HepG2 (cell line): ENCODE measurements at regions not wholly inside any gene's neighbourhood (a gene's known extent, or its start where the extent isn't known, plus 50 kb on each side); places are given as distances from the start of the nearest gene placed in this dataset.

Source experiments
- ATAC-seq: fragments of 200-7000 bp; cut with Tn5 transposase; 3 replicates; pipeline ENCODE4 v1.9.1; 2020; ENCODE audit warnings: mild to moderate bottlenecking, moderate library complexity
- BruUV-seq: library from RNA; stranded (reverse); fragments of 400-500 nt; replicated peaks from 2 replicates; lab custom pipeline; 2021; lab: Mats Ljungman, UMichigan
- CTCF ChIA-PET: fragments of 300-600 bp; formaldehyde crosslinking; extraction: SDS; loops from one replicate; lab custom pipeline; 2021; ENCODE audit warnings: low total read pairs, inconsistent platforms, low intra/inter-chr PET ratio; lab: Yijun Ruan, JAX
- POLR2A ChIA-PET: fragments of 350-600 bp; sonication (Branson Sonifier 250); formaldehyde crosslinking; loops from one replicate; lab custom pipeline; 2020; ENCODE audit warnings: antibody characterized with exemption, inconsistent platforms; lab: Yijun Ruan, JAX
- DNase-seq: peaks from one replicate; pipeline ENCODE4 v3.0.0-alpha.2; 2015; ENCODE audit warnings: low spot score
- FAIRE-seq: peaks from 3 replicates; lab custom pipeline; 2011; peaks lifted over from hg19 to GRCh38; lab: Jason Lieb, UNC
- H2AFZ ChIP-seq: one replicate; pipeline ENCODE4 v1.6.1; 2011; ENCODE audit warnings: low read length, inconsistent platforms
- H3K27ac ChIP-seq: fragments of 300-600 bp; 3 replicates; pipeline ENCODE4 v1.8.0; 2011; ENCODE audit warnings: mixed run types, mild to moderate bottlenecking, mixed read lengths, low read length, inconsistent platforms; ENCODE audit not compliant: insufficient read depth; ENCODE audit errors: extremely low read length
- H3K27me3 ChIP-seq, 2 experiments: fragments of 200-600 bp in 1 of 2; 2 replicates in 1 of 2; 3 replicates in 1 of 2; pipeline versions ENCODE4 v1.6.0 to v1.8.0; 2011; ENCODE audit warnings: low read length in 2 of 2, mild to moderate bottlenecking in 2 of 2, moderate library complexity in 2 of 2, inconsistent platforms in 1 of 2; ENCODE audit not compliant: insufficient read depth in 2 of 2, control insufficient read depth in 1 of 2
- H3K36me3 ChIP-seq, 2 experiments: fragments of 200-600 bp in 1 of 2; replicated peaks in 1 of 2; 2 replicates in 1 of 2; 3 replicates in 1 of 2; pipeline versions ENCODE4 v1.5.1 to v1.8.0; 2011; ENCODE audit warnings: low read length in 2 of 2, inconsistent platforms in 1 of 2; ENCODE audit not compliant: insufficient read depth in 2 of 2, control insufficient read depth in 1 of 2
- H3K4me1 ChIP-seq: 2 replicates; pipeline ENCODE4 v1.5.1; 2012; ENCODE audit warnings: low read length, inconsistent platforms; ENCODE audit not compliant: insufficient read depth
- H3K4me2 ChIP-seq: 2 replicates; pipeline ENCODE4 v1.6.0; 2011; ENCODE audit warnings: low read depth, low read length, inconsistent platforms
- H3K4me3 ChIP-seq, 3 experiments: fragments of 200-600 bp in 1 of 3; sonication (generic), shearing (Covaris generic) in 1 of 3; replicated peaks in 1 of 3; 2 replicates each; pipeline ENCODE4 v1.5.1; 2011 to 2016; ENCODE audit warnings: low read length in 3 of 3, inconsistent platforms in 2 of 3, low read depth in 2 of 3, mild to moderate bottlenecking in 2 of 3, control low read depth in 1 of 3, mixed read lengths in 1 of 3; ENCODE audit not compliant: insufficient read depth in 1 of 3
- H3K79me2 ChIP-seq: one replicate; pipeline ENCODE4 v1.6.1; 2011; ENCODE audit warnings: low read length, inconsistent platforms; ENCODE audit not compliant: insufficient read depth
- H3K9ac ChIP-seq: 2 replicates; pipeline ENCODE4 v1.6.0; 2011; ENCODE audit warnings: mild to moderate bottlenecking, low read depth, low read length, inconsistent platforms; ENCODE audit not compliant: insufficient read depth
- H3K9me3 ChIP-seq: 2 replicates; pipeline ENCODE4 v1.5.1; 2012; ENCODE audit warnings: mild to moderate bottlenecking, low read length
- H4K20me1 ChIP-seq: 2 replicates; pipeline ENCODE4 v1.6.0; 2011; ENCODE audit warnings: inconsistent platforms, mild to moderate bottlenecking, low read length, moderate library complexity; ENCODE audit not compliant: insufficient read depth
- ATF1 ChIP-seq: IDR thresholded peaks from 2 replicates; pipeline ENCODE4 v1.6.1; 2016; ENCODE audit warnings: mild to moderate bottlenecking, control low read depth
- CCAR2 ChIP-seq: fragments of 200-400 bp; formaldehyde crosslinking; optimal IDR thresholded peaks from 2 replicates; pipeline ENCODE3; 2018; ENCODE audit warnings: low read depth, mild to moderate bottlenecking, low read length, moderate library complexity
- EP300 ChIP-seq, 3 experiments: sonication (generic) in 1 of 3; formaldehyde crosslinking in 1 of 3; IDR thresholded peaks; 2 replicates each; pipeline versions ENCODE4 v1.5.1 to v1.6.1; 2011 to 2020; ENCODE audit warnings: low read depth in 2 of 3, low read length in 2 of 3, borderline replicate concordance in 1 of 3, improper control_type of control experiment in 1 of 3, mild to moderate bottlenecking in 1 of 3, missing genetic modification reagents in 1 of 3, moderate library complexity in 1 of 3
- FOSL2 ChIP-seq: sonication (generic); formaldehyde crosslinking; IDR thresholded peaks from 2 replicates; pipeline ENCODE4 v1.4.0; 2020; ENCODE audit warnings: missing genetic modification reagents
- FOXC1 ChIP-seq: sonication (generic); formaldehyde crosslinking; IDR thresholded peaks from 2 replicates; pipeline ENCODE4 v1.8.0; 2022; ENCODE audit warnings: mild to moderate bottlenecking, missing genetic modification reagents, borderline replicate concordance
- GTF2F1 ChIP-seq: fragments of 150-350 bp; IDR thresholded peaks from 2 replicates; pipeline ENCODE4 v1.6.1; 2014; ENCODE audit warnings: low read length
- HNF4A ChIP-seq: sonication (generic); formaldehyde crosslinking; IDR thresholded peaks from 2 replicates; pipeline ENCODE4 v1.4.0; 2020; ENCODE audit warnings: missing genetic modification reagents
- NBN ChIP-seq: fragments of 450-650 bp; conservative IDR thresholded peaks from 2 replicates; pipeline ENCODE4 v1.6.1; 2017
- RBAK ChIP-seq: sonication (generic); formaldehyde crosslinking; IDR thresholded peaks from 2 replicates; pipeline ENCODE4 v1.5.1; 2020; ENCODE audit warnings: mild to moderate bottlenecking, missing genetic modification reagents
- RNF2 ChIP-seq: fragments of 450-650 bp; conservative IDR thresholded peaks from 2 replicates; pipeline ENCODE4 v1.6.1; 2016; ENCODE audit warnings: low read depth
- SRSF4 ChIP-seq: fragments of 200-400 bp; formaldehyde crosslinking; IDR thresholded peaks from one replicate; pipeline ENCODE4 v1.6.1; 2018; ENCODE audit warnings: mild to moderate bottlenecking, low read depth, low read length, moderate library complexity; ENCODE audit not compliant: poor library complexity, severe bottlenecking
- ZBTB8A ChIP-seq: sonication (generic); formaldehyde crosslinking; IDR thresholded peaks from 2 replicates; pipeline ENCODE4 v1.4.0; 2020; ENCODE audit warnings: mild to moderate bottlenecking, low read depth, missing genetic modification reagents, borderline replicate concordance
- ZNF296 ChIP-seq: sonication (generic); formaldehyde crosslinking; conservative IDR thresholded peaks from 2 replicates; pipeline ENCODE4 v1.5.0; 2020; ENCODE audit warnings: mild to moderate bottlenecking, missing genetic modification reagents
- ZNF317 ChIP-seq: sonication (generic); formaldehyde crosslinking; IDR thresholded peaks from 2 replicates; pipeline ENCODE4 v1.5.0; 2020; ENCODE audit warnings: mild to moderate bottlenecking, missing genetic modification reagents
- ZNF329 ChIP-seq: sonication (generic); formaldehyde crosslinking; IDR thresholded peaks from 2 replicates; pipeline ENCODE4 v1.9.0; 2021; ENCODE audit warnings: low read depth, mild to moderate bottlenecking, missing genetic modification reagents
- ZNF598 ChIP-seq: sonication (generic); formaldehyde crosslinking; IDR thresholded peaks from 2 replicates; pipeline ENCODE4 v1.5.1; 2020; ENCODE audit warnings: mild to moderate bottlenecking, missing genetic modification reagents, borderline replicate concordance
- WGBS: methylation state at CpG from one replicate; pipeline ENCODE4 v1.1.6; 2017; ENCODE audit warnings: low lambda C conversion rate; 5-methylcytosine and 5-hydroxymethylcytosine counted together
- in situ Hi-C: cut with HindIII; loops from 2 replicates; pipeline ENCODE4 v1.10.0; 2017; ENCODE audit warnings: low pct_unique_long_range_greater_than_20kb; ENCODE audit not compliant: extremely low pct_ligation_motif_present
- intact Hi-C: fragments of 100-400 bp; cut with micrococcal nuclease; formaldehyde crosslinking; loops from one replicate; pipeline ENCODE4 v1.10.0; 2022; ENCODE audit not compliant: unreplicated experiment
- TF ChIP-seq, protein P1 (sequence below): sonication (generic); formaldehyde crosslinking; IDR thresholded peaks from 2 replicates; pipeline ENCODE4 v1.5.0; 2020; ENCODE audit warnings: missing genetic modification reagents
- TF ChIP-seq, protein P2 (sequence below): sonication (generic); formaldehyde crosslinking; IDR thresholded peaks from 2 replicates; pipeline ENCODE4 v1.4.0; 2020; ENCODE audit warnings: missing genetic modification reagents

DNA sequence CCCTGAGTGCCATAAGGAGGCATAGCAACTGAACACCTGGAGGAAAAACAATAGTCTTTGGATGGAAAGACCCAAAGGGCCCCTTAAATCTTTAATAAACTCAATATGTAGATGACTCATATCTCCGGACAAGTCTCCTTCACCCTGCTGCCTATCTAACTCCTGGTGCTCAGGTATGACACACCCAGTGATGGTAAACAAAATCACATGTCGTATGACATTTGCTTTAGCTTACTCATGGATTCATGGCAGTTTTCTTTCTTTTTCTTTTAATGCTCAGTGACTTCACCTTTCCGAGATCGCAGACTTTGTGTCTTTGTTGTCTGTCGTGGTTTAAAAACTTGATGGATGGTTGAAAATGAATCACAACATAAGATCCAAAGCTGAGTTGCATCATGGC is 208.5 kb upstream of the PROX1 start:
- FAIRE-seq: no peak
- no peak overlapping the region for H3K4me2 ChIP-seq
- in situ Hi-C loops: no loop called here
- no TSS peak for BruUV-seq
- CTCF ChIA-PET: no interaction called here
- intact Hi-C loops: no loop called here
- H3K27ac ChIP-seq: no peak overlapping the region
- peaks cover 15% of the 10 kb centered on the region for H3K4me1 ChIP-seq
- no peak overlapping the region for H3K4me3 ChIP-seq
- TF ChIP-seq EP300 (IDR thresholded peaks at IDR 0.05; ENCODE audit: low read depth in 2 of 2, low read length in 2 of 2) (peak in 1 of 2 experiments; percentile 25; a peak in 1 of 4 replicates), EP300 (CRISPR knock-in tag; IDR thresholded peaks at IDR 0.05; ENCODE audit: borderline replicate concordance) (no peak), CCAR2 (no peak), FOSL2 (CRISPR knock-in tag) (peak; percentile 40)
- no peak overlapping the region for H2AFZ ChIP-seq
- H3K79me2 ChIP-seq: no peaks in the 10 kb centered on the region
- ATAC-seq: no peak
- H3K36me3 ChIP-seq: no peaks in the 10 kb centered on the region
- DNase-seq: peak; percentile 56
- H4K20me1 ChIP-seq: no peaks in the 10 kb centered on the region
- H3K9ac ChIP-seq: no peak overlapping the region
- POLR2A ChIA-PET: no interaction called here
- WGBS: 64% methylated on average over 5 of the region's 5 CpGs
- H3K27me3 ChIP-seq: no peaks in the 10 kb centered on the region; a peak in 1 of 5 replicates
- no peaks in the 10 kb centered on the region for H3K9me3 ChIP-seq

DNA sequence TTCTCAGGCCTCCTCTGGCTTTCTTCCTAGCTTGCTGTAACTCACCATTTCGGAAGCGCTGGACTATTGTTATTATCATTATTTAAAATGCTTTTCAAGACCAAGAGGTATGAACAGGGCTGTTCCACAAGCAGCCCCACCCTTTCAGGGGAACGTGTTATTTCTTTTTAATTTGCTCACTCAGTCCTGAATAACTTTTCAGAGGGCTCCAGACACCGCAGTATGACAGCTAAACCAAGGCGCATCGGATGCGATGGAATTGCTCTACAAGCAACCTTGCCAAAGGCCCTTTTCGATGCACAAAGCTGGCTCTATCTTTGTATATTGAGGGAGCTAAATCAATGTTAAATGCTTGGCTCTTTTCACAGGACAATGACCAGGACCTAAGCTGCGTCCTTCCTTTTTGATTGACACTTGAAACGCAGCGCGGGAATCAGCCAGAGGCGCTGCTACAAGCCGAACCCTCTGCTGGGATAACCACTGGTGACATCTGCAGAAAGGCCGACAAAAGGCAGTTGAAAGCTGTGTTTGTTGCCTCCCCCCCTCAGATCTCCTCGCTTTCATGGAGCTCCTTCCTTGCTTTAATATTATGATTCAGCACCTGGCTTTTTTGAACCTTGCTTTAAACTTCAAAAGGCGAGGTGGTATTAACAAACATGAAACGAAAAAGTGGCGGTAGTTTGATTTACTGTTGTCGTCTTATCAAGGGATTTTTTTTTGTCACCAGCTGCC is 204.7 kb upstream of the PROX1 start:
- Histone ChIP-seq H3K4me1 (peaks cover 21% of the 10 kb centered on the region), H3K27ac (no peak overlapping the region), H3K9me3 (no peaks in the 10 kb centered on the region), H3K4me2 (no peak overlapping the region), H3K9ac (no peak overlapping the region), H4K20me1 (no peaks in the 10 kb centered on the region), H3K79me2 (no peaks in the 10 kb centered on the region), H3K4me3 (no peak overlapping the region), H3K36me3 (no peaks in the 10 kb centered on the region), H3K27me3 (no peaks in the 10 kb centered on the region; a peak in 1 of 5 replicates), H2AFZ (no peak overlapping the region)
- DNase-seq (no peak), FAIRE-seq (no peak), ATAC-seq (no peak)
- intact Hi-C loops (no loop called here), in situ Hi-C loops (no loop called here)
- no TSS peak for BruUV-seq
- 94% methylated on average over 19 of the region's 20 CpGs for WGBS
- ChIA-PET POLR2A (no interaction called here), CTCF (no interaction called here)
- TF ChIP-seq NBN (no peak), ZNF317 (CRISPR knock-in tag) (no peak), SRSF4 (no peak), ZNF296 (CRISPR knock-in tag) (no peak), GTF2F1 (no peak), ZNF598 (CRISPR knock-in tag) (no peak), RNF2 (no peak), RBAK (no peak), HNF4A (no peak), ATF1 (CRISPR knock-in tag) (no peak), FOXC1 (CRISPR knock-in tag) (no peak), ZBTB8A (CRISPR knock-in tag) (no peak), ZNF329 (CRISPR knock-in tag) (no peak)
- TF ChIP-seq, protein P1, sequence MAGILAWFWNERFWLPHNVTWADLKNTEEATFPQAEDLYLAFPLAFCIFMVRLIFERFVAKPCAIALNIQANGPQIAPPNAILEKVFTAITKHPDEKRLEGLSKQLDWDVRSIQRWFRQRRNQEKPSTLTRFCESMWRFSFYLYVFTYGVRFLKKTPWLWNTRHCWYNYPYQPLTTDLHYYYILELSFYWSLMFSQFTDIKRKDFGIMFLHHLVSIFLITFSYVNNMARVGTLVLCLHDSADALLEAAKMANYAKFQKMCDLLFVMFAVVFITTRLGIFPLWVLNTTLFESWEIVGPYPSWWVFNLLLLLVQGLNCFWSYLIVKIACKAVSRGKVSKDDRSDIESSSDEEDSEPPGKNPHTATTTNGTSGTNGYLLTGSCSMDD (CRISPR knock-in tag): no peak
- TF ChIP-seq, protein P2, sequence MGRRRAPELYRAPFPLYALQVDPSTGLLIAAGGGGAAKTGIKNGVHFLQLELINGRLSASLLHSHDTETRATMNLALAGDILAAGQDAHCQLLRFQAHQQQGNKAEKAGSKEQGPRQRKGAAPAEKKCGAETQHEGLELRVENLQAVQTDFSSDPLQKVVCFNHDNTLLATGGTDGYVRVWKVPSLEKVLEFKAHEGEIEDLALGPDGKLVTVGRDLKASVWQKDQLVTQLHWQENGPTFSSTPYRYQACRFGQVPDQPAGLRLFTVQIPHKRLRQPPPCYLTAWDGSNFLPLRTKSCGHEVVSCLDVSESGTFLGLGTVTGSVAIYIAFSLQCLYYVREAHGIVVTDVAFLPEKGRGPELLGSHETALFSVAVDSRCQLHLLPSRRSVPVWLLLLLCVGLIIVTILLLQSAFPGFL (CRISPR knock-in tag): no peak
